Activated naive CD4-positive, alpha-beta T cell treated with anti-CD3 and anti-CD28 coated beads, Interleukin-2, amount 50 U/mL, for 72 hours (primary cell): ENCODE measurements at regions not wholly inside any gene's neighbourhood (a gene's known extent, or its start where the extent isn't known, plus 50 kb on each side); places are given as distances from the start of the nearest gene placed in this dataset.

Experiments used
- ATAC-seq, 2 donors: fragments of 150-1000 bp; cut with Tn5 transposase; 2 replicates each; pipeline ENCODE4 v1.10.0; 2021; ENCODE audit warnings: mild to moderate bottlenecking in 2 of 2, moderate library complexity in 2 of 2
- DNase-seq, 2 donors: peaks; one replicate each; pipeline ENCODE4 v3.0.0; 2021 to 2022; ENCODE audit warnings: low spot score in 2 of 2
- H3K27ac Mint-ChIP-seq, 2 donors: one replicate each; pipeline ENCODE4 v1.8.0; 2022; ENCODE audit warnings: mild to moderate bottlenecking in 2 of 2, mixed read lengths in 2 of 2
- H3K36me3 Mint-ChIP-seq, 2 donors: one replicate each; pipeline ENCODE4 v1.8.0; 2022; ENCODE audit warnings: mixed read lengths in 2 of 2
- H3K9me3 Mint-ChIP-seq, 2 donors: one replicate each; pipeline ENCODE4 v1.8.0; 2022; ENCODE audit warnings: mixed read lengths in 2 of 2

GRCh38 chr3:127472506-127472905 is 118.0 kb downstream of the TPRA1 start:
- no peak overlapping the region for H3K27ac Mint-ChIP-seq
- H3K36me3 Mint-ChIP-seq = no peaks in the 10 kb centered on the region
- no peak for ATAC-seq
- no peak for DNase-seq
- peaks cover 8 to 9% of the 10 kb centered on the region in 2 donors for H3K9me3 Mint-ChIP-seq

DNA sequence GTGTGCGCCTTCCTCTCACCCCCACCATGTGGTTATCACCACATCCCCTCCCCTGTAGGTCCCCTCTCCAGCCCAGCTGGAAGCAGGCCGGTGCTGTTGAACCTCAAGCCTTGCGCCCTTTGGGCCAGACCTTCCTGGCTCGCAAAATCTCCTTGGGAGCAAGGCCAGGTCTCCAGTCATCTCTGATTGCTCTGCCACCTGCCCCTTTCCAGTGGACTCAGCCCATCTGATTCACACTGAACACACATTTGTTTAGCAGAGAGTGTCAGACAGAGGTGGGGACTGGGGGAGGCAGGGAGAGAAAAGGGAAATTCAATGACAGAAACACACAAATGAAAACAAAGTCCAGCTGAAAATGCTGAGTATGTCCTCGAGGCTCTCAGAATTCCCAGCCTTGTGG is 119.4 kb downstream of the TPRA1 start:
- DNase-seq (no peak), ATAC-seq (no peak)
- Mint-ChIP-seq H3K27ac (no peak overlapping the region), H3K36me3 (no peaks in the 10 kb centered on the region), H3K9me3 (peaks cover 8 to 9% of the 10 kb centered on the region in 2 donors)

- Mint-ChIP-seq H3K9me3 (peaks cover 8 to 9% of the 10 kb centered on the region in 2 donors), H3K36me3 (no peaks in the 10 kb centered on the region), H3K27ac (no peak overlapping the region)
- ATAC-seq (no peak), DNase-seq (no peak)
These were observed 120.8 kb downstream of the TPRA1 start for GRCh38 chr3:127469760-127470159.

DNA sequence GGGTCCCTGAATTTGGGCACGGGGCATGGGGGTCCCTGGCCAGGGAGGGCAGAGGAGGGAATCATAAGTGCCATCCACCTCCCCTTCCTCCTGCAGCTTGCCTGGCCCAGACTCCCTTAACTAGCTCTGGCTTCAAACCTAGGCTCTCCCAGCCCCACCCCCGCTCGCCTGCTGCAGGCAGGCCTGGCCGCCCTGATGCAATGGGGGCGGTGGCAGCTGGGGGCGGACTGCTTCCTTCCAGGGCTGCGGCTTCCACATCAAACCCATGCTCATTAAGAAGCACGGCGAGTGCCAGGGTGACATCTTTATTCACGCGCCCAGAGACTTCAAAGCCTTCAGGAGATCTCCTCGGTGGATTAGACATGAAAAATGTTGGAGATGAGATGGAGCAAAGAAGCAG is 123.1 kb downstream of the TPRA1 start:
- H3K9me3 Mint-ChIP-seq = peaks cover 8 to 9% of the 10 kb centered on the region in 2 donors
- ATAC-seq (no peak), DNase-seq (no peak)
- H3K36me3 Mint-ChIP-seq = no peaks in the 10 kb centered on the region
- H3K27ac Mint-ChIP-seq = no peak overlapping the region

- H3K27ac Mint-ChIP-seq = no peak overlapping the region
- ATAC-seq (no peak), DNase-seq (no peak)
- no peaks in the 10 kb centered on the region for H3K36me3 Mint-ChIP-seq
- H3K9me3 Mint-ChIP-seq = peaks cover 8 to 9% of the 10 kb centered on the region in 2 donors
These were observed 125.9 kb downstream of the TPRA1 start for GRCh38 chr3:127464642-127465041.

GRCh38 chr3:127462111-127462655 is 128.3 kb downstream of the TPRA1 start:
- H3K36me3 Mint-ChIP-seq = no peaks in the 10 kb centered on the region
- no peak for ATAC-seq

GRCh38 chr3:127461286-127461910 is 129.1 kb downstream of the TPRA1 start:
- DNase-seq (no peak), ATAC-seq (no peak)
- Mint-ChIP-seq H3K36me3 (no peaks in the 10 kb centered on the region), H3K27ac (no peak overlapping the region), H3K9me3 (no peaks in the 10 kb centered on the region)

More at GRCh38 chr3:127462111-127462655, 128.3 kb downstream of the TPRA1 start:
- H3K9me3 Mint-ChIP-seq = no peaks in the 10 kb centered on the region
- no peak for DNase-seq
- no peak overlapping the region for H3K27ac Mint-ChIP-seq

GRCh38 chr3:127459891-127460290 is 130.6 kb downstream of the TPRA1 start:
- no peak for DNase-seq
- ATAC-seq = no peak
- H3K9me3 Mint-ChIP-seq = no peaks in the 10 kb centered on the region
- H3K27ac Mint-ChIP-seq = no peak overlapping the region
- peaks cover 0 to 3% of the 10 kb centered on the region in 2 donors for H3K36me3 Mint-ChIP-seq

- ATAC-seq (no peak), DNase-seq (peak in 1 of 2 donors; percentile 26)
- Mint-ChIP-seq H3K9me3 (no peaks in the 10 kb centered on the region), H3K27ac (no peak overlapping the region), H3K36me3 (peaks cover 0 to 8% of the 10 kb centered on the region in 2 donors)
These were observed 131.6 kb downstream of the TPRA1 start for GRCh38 chr3:127458696-127459604.

- ATAC-seq (no peak), DNase-seq (peak in 1 of 2 donors; percentile 33)
- H3K36me3 Mint-ChIP-seq = peaks cover 0 to 8% of the 10 kb centered on the region in 2 donors
- no peaks in the 10 kb centered on the region for H3K9me3 Mint-ChIP-seq
- H3K27ac Mint-ChIP-seq = no peak overlapping the region
These were observed 132.9 kb downstream of the TPRA1 start for GRCh38 chr3:127457546-127458145.

DNA sequence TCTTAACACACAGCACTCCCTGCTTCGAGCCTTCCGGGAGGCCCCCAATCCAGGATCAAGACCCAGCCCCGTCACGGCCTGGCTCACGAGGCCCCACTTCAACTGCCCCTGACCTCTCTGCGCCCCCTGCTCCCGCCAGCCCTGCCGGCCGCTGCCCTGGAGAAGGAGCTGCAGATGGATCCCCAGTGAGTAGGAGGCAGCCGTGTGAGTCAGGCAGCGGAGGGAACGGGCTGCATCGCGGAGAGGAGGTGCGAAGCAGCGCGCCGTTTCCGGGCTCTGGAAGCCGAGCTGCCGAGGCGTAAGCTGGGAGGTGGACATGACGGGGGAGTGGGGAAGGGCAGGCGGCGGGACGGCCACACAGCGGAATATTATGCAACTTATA is 133.4 kb downstream of the TPRA1 start:
- DNase-seq (peak; percentile 24 to 48), ATAC-seq (peak; percentile 26 to 39)
- H3K36me3 Mint-ChIP-seq = peaks cover 0 to 8% of the 10 kb centered on the region in 2 donors
- H3K9me3 Mint-ChIP-seq = no peaks in the 10 kb centered on the region
- no peak overlapping the region for H3K27ac Mint-ChIP-seq

- peak in 1 of 2 donors; percentile 10 for ATAC-seq
- H3K27ac Mint-ChIP-seq = no peak overlapping the region
These were observed 134.0 kb downstream of the TPRA1 start for GRCh38 chr3:127456471-127457093.

DNA sequence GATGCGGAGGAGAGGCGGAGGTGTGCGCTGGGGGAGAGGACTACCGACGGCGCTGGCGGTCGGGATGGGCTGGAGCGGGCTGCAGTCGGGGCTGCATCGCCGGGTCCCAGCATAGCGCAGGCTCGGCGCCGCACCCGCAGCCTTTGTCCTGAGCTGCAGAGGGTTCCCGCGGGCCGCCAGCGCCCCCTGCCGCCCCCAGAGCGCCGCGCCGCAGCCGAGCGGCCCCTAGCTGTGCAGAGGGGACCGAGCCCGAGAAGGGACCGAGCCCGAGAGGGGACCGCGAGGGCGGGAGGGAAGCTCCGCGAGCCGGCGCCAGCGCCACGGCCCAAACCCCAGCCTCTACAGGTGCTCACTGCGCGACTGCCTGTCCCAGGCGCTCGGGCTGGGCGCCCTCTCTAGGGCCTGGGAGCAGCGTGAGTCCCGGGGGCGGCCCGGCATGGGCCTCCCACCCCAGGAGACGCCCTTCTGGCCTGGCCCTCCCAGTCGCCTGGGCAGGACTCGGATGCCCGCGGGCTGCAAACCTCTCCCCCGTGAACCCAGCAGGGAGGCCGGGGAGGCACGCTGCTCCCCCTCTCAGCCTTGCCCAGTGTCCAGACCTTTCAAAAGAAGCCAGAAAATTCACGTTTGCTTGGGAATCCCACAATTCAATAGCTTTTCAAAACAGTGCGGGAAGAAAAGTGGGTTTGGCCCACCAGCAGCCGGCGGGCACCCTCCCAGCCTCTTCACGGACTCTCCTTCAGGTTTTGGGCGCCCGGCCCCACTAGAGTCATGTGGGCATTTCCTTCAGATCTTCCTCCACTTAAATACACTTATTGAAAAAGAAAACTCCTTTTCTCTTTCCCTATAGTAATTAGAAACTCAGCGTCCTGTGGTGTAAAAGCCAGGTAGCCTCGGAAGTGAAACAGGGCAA is 134.7 kb downstream of the TPRA1 start:
- peaks cover 0 to 8% of the 10 kb centered on the region in 2 donors for H3K36me3 Mint-ChIP-seq
- DNase-seq = peak in 1 of 2 donors; percentile 83

More at GRCh38 chr3:127456471-127457093, 134.0 kb downstream of the TPRA1 start:
- peaks cover 0 to 8% of the 10 kb centered on the region in 2 donors for H3K36me3 Mint-ChIP-seq
- peak in 1 of 2 donors; percentile 38 for DNase-seq
- no peaks in the 10 kb centered on the region for H3K9me3 Mint-ChIP-seq

GRCh38 chr3:127454968-127455367 is 135.6 kb downstream of the TPRA1 start:
- Mint-ChIP-seq H3K9me3 (no peaks in the 10 kb centered on the region), H3K36me3 (peaks cover 0 to 8% of the 10 kb centered on the region in 2 donors), H3K27ac (no peak overlapping the region)
- no peak for ATAC-seq
- DNase-seq = no peak

More for the DNA sequence above, 134.7 kb downstream of the TPRA1 start:
- ATAC-seq = peak; percentile 80 to 96
- Mint-ChIP-seq H3K27ac (no peak overlapping the region), H3K9me3 (no peaks in the 10 kb centered on the region)

DNA sequence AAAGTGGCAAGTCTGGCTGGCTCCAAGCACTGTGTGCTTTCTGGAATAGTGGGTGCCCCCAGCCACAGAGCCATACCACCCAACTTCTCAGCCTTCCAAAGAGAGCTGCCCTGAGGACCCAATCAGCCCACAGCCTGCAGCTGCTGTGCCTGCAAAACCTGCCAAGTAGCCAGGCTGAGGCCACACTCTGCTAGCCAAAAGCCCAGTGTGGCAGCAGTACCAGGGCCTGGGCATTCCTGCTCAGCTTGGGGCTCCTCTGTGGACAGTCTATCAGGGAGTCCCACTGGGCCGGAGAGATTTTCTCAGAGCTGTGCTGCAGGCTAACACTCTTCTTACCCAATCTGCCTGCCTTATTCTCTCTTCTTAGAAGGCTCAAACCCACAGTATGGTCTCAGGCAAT is 136.5 kb downstream of the TPRA1 start:
- DNase-seq (no peak), ATAC-seq (no peak)
- Mint-ChIP-seq H3K9me3 (no peaks in the 10 kb centered on the region), H3K27ac (no peak overlapping the region), H3K36me3 (peaks cover 0 to 8% of the 10 kb centered on the region in 2 donors)
